T47D (cell line): ENCODE measurements at regions not wholly inside any gene's neighbourhood (a gene's known extent, or its start where the extent isn't known, plus 50 kb on each side); places are given as distances from the start of the nearest gene placed in this dataset.

Experiments
- DNase-seq, 2 experiments: peaks; one replicate each; pipeline versions ENCODE4 v3.0.0 to v3.0.0-alpha.2; 2011 to 2012; ENCODE audit warnings: low read depth in 1 of 2, low spot score in 1 of 2
- JUND ChIP-seq: IDR thresholded peaks from 2 replicates; pipeline ENCODE4 v1.6.1; 2012; ENCODE audit warnings: low read depth
- in situ Hi-C: cut with HindIII; loops from 2 replicates; pipeline ENCODE4 v1.10.0; 2016; ENCODE audit warnings: low sequenced_read_pairs, low pct_unique_long_range_greater_than_20kb

- in situ Hi-C loops: no loop called here
- DNase-seq: no peak
- TF ChIP-seq JUND: no peak
These were observed 193.2 kb downstream of the INO80D start for GRCh38 chr2:205892665-205893259.

GRCh38 chr2:205892251-205892655 is 193.7 kb downstream of the INO80D start:
- in situ Hi-C loops: no loop called here

DNA sequence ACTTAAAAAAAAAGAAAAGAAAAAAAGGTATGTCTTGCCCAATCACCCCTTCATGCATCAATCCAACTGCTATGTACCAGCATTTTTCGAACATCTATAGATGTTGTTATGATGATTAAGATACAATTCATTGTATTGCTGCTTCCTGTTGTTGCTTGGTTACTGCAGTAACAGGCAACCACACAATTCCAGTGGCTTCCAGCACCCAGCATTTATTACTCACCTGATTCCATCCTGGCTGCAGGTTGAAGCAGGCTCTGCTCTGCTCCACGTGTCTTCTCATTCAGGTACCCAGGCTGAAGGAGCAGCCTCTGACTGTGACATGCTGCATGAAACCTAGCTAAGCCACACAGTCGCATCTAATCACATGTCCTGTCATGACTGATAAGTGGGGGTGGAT is 196.9 kb downstream of the INO80D start:
- no peak for TF ChIP-seq JUND
- in situ Hi-C loops: no loop called here
- DNase-seq: no peak

More at GRCh38 chr2:205892251-205892655, 193.7 kb downstream of the INO80D start:
- no peak for TF ChIP-seq JUND
- DNase-seq: no peak

GRCh38 chr2:205887637-205888036 is 198.3 kb downstream of the INO80D start:
- DNase-seq: no peak
- in situ Hi-C loops: no loop called here
- no peak for TF ChIP-seq JUND

DNA sequence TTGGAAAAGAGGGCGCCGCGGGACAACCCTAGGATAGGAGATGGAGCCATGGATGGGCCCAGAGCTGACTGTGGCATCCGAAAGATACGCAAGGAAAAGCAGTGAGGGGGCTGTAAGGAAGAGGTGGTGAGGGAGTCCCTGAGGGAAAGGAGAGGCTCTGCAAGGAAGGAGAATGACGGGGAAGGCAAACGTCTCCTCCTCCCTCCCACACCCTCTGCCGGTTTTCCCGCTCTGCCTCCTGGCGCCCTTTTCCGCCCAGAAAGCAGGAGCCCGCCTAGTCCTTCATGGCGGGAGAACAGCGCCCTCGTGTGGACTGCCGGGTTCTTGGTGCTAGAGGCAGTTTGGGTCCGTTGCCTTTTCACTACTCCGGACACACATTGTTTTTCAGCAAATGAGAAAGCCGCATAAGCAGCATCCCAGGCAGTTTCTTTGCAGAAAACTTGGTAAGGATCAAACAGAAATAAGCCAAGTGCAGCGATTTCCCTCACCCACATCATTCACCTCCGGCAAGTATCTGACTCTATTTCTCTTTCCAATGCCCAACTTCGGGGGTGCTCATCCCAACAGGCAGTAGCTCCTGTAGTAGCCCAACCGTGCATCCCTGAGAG is 200.4 kb downstream of the INO80D start:
- peak; percentile 43 to 84 for DNase-seq
- in situ Hi-C loops: no loop called here
- no peak for TF ChIP-seq JUND

- in situ Hi-C loops: no loop called here
- no peak for TF ChIP-seq JUND
These were observed 201.7 kb downstream of the NRP2 start for GRCh38 chr2:205883965-205884364.

DNA sequence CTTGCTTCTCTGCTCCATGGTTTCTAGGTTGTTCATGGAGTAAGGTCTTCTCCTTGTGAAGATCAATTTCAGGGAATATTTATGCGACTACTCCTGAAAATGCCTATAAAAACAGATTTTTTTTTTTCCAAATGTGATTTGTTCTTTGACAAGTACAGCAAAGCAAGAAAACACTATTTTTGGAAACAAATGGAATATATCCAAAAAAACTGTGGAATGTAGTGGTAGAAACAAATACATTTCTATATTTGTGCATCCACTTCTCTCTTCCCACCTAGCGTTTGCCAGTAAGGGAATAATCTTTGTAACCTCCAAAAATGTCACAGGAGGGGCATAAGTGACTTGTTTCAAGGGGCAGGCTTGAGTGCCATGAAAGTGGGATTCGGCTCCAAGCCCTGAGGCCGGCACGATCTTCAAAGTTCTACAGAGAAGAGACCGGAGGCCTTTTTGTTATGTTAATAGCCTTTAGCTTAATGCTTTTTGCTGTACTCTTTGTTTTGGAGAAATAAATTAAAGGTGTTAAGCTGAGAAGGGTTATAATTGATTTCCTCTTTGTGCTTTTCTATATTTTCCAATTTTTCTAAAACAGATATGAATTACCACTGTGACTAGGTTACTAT is 200.6 kb downstream of the NRP2 start:
- in situ Hi-C loops: no loop called here
- no peak for TF ChIP-seq JUND
- DNase-seq: no peak

More at GRCh38 chr2:205883965-205884364, 201.7 kb downstream of the NRP2 start:
- DNase-seq: no peak

- in situ Hi-C loops: no loop called here
- TF ChIP-seq JUND: no peak
- no peak for DNase-seq
These were observed 197.7 kb downstream of the NRP2 start for GRCh38 chr2:205880048-205880447.

GRCh38 chr2:205878999-205879762 is 196.9 kb downstream of the NRP2 start:
- TF ChIP-seq JUND: no peak
- in situ Hi-C loops: no loop called here

DNA sequence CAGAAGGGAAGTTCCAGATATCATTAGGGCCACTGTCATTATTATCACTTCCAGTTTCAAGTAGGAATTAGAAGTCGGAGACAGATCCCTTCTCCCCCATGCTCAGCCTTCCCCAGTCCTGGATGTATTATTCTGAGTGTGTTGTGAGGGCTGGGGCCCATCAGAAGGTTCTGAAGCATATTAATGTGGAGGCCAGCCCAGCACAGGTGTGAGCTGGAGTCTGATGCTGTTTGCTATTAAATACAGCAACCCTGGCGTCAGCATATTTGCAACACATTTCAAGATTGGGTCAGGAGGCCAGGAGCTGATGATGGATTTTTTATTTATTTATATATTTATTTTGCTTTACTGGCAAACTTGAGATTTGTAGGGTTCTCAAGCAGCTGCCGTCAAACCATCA is 195.2 kb downstream of the NRP2 start:
- in situ Hi-C loops: no loop called here
- TF ChIP-seq JUND: no peak
- no peak for DNase-seq

More at GRCh38 chr2:205878999-205879762, 196.9 kb downstream of the NRP2 start:
- no peak for DNase-seq

DNA sequence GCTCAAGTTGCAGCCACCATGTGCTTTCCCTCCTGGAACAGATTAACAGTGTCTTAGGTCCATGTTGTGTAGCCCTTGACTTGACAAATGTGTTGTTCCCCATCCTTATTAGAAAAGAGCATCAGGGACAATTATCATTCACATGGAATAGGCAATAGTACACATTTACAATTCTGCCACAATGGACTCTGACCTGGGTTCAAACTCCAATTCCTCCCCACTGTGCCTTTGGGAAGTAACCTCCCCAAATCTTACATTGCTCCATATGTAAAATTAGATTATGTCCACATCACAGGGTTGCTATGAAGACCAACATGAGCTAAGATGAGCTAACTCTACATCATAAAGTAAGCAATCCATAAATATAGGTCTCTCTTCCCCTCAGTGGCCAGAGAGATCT is 193.8 kb downstream of the NRP2 start:
- in situ Hi-C loops: no loop called here
- TF ChIP-seq JUND: no peak
- no peak for DNase-seq

- DNase-seq: no peak
- in situ Hi-C loops: no loop called here
These were observed 190.4 kb downstream of the NRP2 start for GRCh38 chr2:205872716-205873115.

DNA sequence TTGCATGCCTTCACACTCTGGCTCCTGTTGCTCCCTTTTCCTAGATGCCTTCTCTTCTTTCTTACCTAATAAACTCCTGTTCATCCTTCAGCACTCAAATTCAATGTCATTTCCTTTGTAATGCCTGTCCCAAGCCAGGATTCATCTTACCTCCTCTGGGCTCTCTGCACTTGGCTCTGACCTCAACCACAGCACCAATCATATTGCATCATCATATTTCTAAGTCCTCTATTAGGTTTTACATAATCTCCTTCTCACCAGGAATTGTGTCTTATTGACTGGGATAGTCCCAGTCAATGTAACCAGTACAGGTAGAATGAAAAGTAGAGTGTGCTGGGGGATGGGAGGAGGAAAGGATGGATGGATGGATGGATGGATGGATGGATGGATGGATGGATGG is 187.1 kb downstream of the NRP2 start:
- TF ChIP-seq JUND: no peak
- DNase-seq: no peak
- in situ Hi-C loops: no loop called here

More at GRCh38 chr2:205872716-205873115, 190.4 kb downstream of the NRP2 start:
- no peak for TF ChIP-seq JUND
